MCF 10A (cell line): ENCODE measurements at regions not wholly inside any gene's neighbourhood (a gene's known extent, or its start where the extent isn't known, plus 50 kb on each side); places are given as distances from the start of the nearest gene placed in this dataset.

Source experiments
- BruUV-seq: library from RNA; stranded (reverse); fragments of 400-500 nt; replicated peaks from 2 replicates; lab custom pipeline; 2021; lab: Mats Ljungman, UMichigan
- CTCF ChIA-PET: fragments of 300-600 bp; sonication (Branson Sonifier 250); formaldehyde crosslinking; extraction: SDS; loops from one replicate; lab custom pipeline; 2021; ENCODE audit warnings: antibody characterized with exemption, inconsistent platforms; lab: Yijun Ruan, JAX
- POLR2A ChIA-PET: fragments of 300-600, 350-650 bp; sonication (Branson Sonifier 250); formaldehyde crosslinking; extraction: SDS; loops from one replicate; lab custom pipeline; 2020; ENCODE audit warnings: antibody characterized with exemption, inconsistent platforms; lab: Yijun Ruan, JAX
- DNase-seq: peaks from one replicate; pipeline ENCODE4 v3.0.0-alpha.2; 2018; ENCODE audit not compliant: unreplicated experiment
- H3K27ac Mint-ChIP-seq: one replicate; pipeline ENCODE4 v1.8.0; 2022; ENCODE audit warnings: mild to moderate bottlenecking, low read depth, mixed read lengths; ENCODE audit not compliant: unreplicated experiment
- H3K27me3 Mint-ChIP-seq: one replicate; pipeline ENCODE4 v1.8.0; 2022; ENCODE audit warnings: mixed read lengths; ENCODE audit not compliant: insufficient read depth, unreplicated experiment
- H3K36me3 Mint-ChIP-seq: one replicate; pipeline ENCODE4 v1.8.0; 2022; ENCODE audit warnings: mild to moderate bottlenecking, moderate library complexity, mixed read lengths; ENCODE audit not compliant: insufficient read depth, unreplicated experiment
- H3K4me1 Mint-ChIP-seq: one replicate; pipeline ENCODE4 v1.8.0; 2022; ENCODE audit warnings: mixed read lengths; ENCODE audit not compliant: insufficient read depth, unreplicated experiment
- H3K4me3 Mint-ChIP-seq: one replicate; pipeline ENCODE4 v1.8.0; 2022; ENCODE audit warnings: mild to moderate bottlenecking, moderate library complexity, mixed read lengths; ENCODE audit not compliant: unreplicated experiment
- H3K9me3 Mint-ChIP-seq: one replicate; pipeline ENCODE4 v1.8.0; 2022; ENCODE audit warnings: mixed read lengths; ENCODE audit not compliant: unreplicated experiment
- CTCF ChIP-seq: fragments of 200-600 bp; IDR thresholded peaks from one replicate; pipeline ENCODE4 v1.8.0; 2022; ENCODE audit warnings: antibody characterized with exemption, mild to moderate bottlenecking; ENCODE audit not compliant: unreplicated experiment
- intact Hi-C: fragments of 100-400 bp; cut with micrococcal nuclease; formaldehyde crosslinking; loops from 2 replicates; pipeline ENCODE4 v1.14.1; 2022

GRCh38 chr9:29150606-29151005 is 1577.3 kb upstream of the C9orf72 start:
- BruUV-seq = no TSS peak
- CTCF ChIA-PET = interaction anchor here (0.6 kb wide), 1 partner anchor 376 kb away, joined by 4 read pairs; no protein-coding TSS in a partner anchor
- Mint-ChIP-seq H3K9me3 (peaks cover 7% of the 10 kb centered on the region), H3K36me3 (no peaks in the 10 kb centered on the region), H3K4me3 (no peak overlapping the region), H3K27ac (no peak overlapping the region), H3K27me3 (no peaks in the 10 kb centered on the region), H3K4me1 (peaks cover 4% of the 10 kb centered on the region)
- POLR2A ChIA-PET = interaction anchor here (0.6 kb wide), 1 partner anchor 16 kb away, joined by 3 read pairs; no protein-coding TSS in a partner anchor
- TF ChIP-seq CTCF = no peak
- intact Hi-C loops = no loop called here
- peak; percentile 30 for DNase-seq

GRCh38 chr9:29160763-29161353 is 1587.6 kb upstream of the C9orf72 start:
- CTCF ChIA-PET = no interaction called here
- Mint-ChIP-seq H3K9me3 (peaks cover 7% of the 10 kb centered on the region), H3K27me3 (no peaks in the 10 kb centered on the region), H3K4me1 (no peaks in the 10 kb centered on the region), H3K27ac (no peak overlapping the region), H3K36me3 (no peaks in the 10 kb centered on the region), H3K4me3 (no peak overlapping the region)
- intact Hi-C loops = no loop called here
- POLR2A ChIA-PET = no interaction called here
- DNase-seq = no peak
- no TSS peak for BruUV-seq
- TF ChIP-seq CTCF = no peak

- H3K4me1 Mint-ChIP-seq = no peaks in the 10 kb centered on the region
- TF ChIP-seq CTCF = no peak
- no peak overlapping the region for H3K4me3 Mint-ChIP-seq
- ChIA-PET CTCF (no interaction called here), POLR2A (no interaction called here)
- H3K36me3 Mint-ChIP-seq = no peaks in the 10 kb centered on the region
- no peaks in the 10 kb centered on the region for H3K9me3 Mint-ChIP-seq
- no peak overlapping the region for H3K27ac Mint-ChIP-seq
- intact Hi-C loops = no loop called here
- no TSS peak for BruUV-seq
- DNase-seq = no peak
- no peaks in the 10 kb centered on the region for H3K27me3 Mint-ChIP-seq
Measured at GRCh38 chr9:29174136-29174535, 1600.9 kb upstream of the C9orf72 start.

- H3K4me3 Mint-ChIP-seq = no peak overlapping the region
- POLR2A ChIA-PET = interaction anchor here (0.7 to 1.3 kb wide), 2 partner anchors 8 to 13 kb away, joined by 3 to 4 read pairs; no protein-coding TSS in a partner anchor
- no peaks in the 10 kb centered on the region for H3K4me1 Mint-ChIP-seq
- intact Hi-C loops = no loop called here
- H3K36me3 Mint-ChIP-seq = no peaks in the 10 kb centered on the region
- DNase-seq = no peak
- no peak overlapping the region for H3K27ac Mint-ChIP-seq
- H3K27me3 Mint-ChIP-seq = no peaks in the 10 kb centered on the region
- CTCF ChIA-PET = interaction anchor here (0.6 to 0.8 kb wide), 3 partner anchors 100 to 1045 kb away, joined by 3 to 5 read pairs (median 4); no protein-coding TSS in a partner anchor
- BruUV-seq = no TSS peak
- no peaks in the 10 kb centered on the region for H3K9me3 Mint-ChIP-seq
- no peak for TF ChIP-seq CTCF
Measured at GRCh38 chr9:29176231-29176630, 1603.0 kb upstream of the C9orf72 start.
